HG02588 (cell line): ENCODE measurements at regions not wholly inside any gene's neighbourhood (a gene's known extent, or its start where the extent isn't known, plus 50 kb on each side); places are given as distances from the start of the nearest gene placed in this dataset.

ENCODE experiments used
- ATAC-seq: cut with Tn5 transposase; IDR thresholded peaks from one replicate; pipeline ENCODE4 v1.9.1; 2021; ENCODE audit warnings: mild to moderate bottlenecking, moderate library complexity; ENCODE audit not compliant: unreplicated experiment

GRCh38 chr16:87057211-87057881, 259.8 kb downstream of the C16orf95 start:
- ATAC-seq: no peak

DNA sequence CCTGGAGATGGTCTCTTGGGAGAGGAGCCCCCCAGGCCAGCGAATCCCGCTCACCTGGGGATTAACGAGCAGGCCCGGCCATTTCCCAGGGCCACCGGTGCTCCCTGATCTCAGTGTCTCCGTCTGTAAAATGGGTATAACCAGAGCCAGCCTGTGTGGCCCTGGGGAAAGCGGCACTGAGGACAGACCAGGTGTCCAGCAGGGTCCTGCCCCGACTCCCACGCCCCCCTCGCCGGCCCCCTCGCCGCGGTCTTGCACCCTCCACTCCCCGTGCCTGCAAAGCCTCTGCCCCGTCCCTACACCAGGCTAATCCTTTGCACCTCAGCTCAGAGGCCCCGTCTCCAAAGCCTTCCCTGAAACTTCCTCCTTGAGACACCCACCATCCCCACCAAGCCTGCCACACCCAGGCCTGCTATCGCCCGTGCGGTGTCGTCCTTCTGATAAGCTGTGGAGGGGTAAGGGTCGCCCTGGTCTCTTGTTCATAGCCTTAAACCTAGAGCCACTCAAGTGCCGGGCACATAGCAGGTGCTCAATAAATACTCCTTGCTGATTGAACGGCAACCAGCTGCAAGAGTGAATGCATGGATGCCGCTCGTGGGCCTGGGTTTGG, 259.1 kb downstream of the C16orf95 start:
- ATAC-seq: no peak

- ATAC-seq: no peak
These were observed 258.4 kb downstream of the C16orf95 start for GRCh38 chr16:87058728-87059250.

DNA sequence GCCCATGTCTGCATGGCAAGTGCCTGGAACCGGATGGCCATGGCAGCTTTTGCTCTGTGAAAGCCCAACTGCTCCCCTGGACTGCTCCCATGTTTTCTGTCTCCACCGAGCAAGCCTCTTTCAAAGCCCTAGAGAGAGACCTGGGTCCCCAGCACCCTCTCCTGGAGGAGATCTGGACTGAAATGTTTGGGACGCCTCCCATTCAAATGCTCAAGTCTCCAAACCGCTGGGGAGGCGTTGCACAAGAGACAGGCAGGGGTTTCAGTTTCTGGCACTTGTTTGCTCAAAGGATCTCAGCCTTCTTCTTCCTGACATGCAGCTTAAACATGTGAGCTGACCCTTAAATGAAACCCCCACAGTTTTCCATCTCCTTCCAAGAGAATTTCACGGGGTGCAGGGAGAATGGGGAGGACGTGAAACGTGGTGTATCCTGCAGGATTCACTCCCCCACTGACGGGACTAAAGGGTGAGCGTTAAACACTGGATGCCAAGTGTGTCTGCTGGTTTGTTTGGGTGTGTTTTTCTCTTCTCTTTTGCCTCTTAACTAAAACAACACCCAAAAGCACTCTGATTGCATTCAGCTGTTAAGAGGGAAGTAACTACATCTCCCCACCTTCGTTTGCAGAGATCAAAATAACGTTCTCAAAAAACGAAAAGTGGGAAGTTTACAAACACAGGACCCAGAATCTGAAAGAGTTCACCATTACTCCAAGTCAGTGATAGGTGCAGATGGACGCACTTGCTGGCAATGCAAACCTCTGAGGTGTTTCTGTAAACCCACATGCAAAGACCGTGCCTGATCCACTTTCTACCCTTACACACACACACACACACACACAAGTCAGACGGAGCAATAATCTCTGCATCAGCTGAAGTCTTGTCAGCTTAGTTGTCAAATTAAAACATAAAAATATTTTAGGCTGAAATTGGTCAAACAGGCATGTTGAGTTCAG, 256.9 kb downstream of the C16orf95 start:
- ATAC-seq: no peak

DNA sequence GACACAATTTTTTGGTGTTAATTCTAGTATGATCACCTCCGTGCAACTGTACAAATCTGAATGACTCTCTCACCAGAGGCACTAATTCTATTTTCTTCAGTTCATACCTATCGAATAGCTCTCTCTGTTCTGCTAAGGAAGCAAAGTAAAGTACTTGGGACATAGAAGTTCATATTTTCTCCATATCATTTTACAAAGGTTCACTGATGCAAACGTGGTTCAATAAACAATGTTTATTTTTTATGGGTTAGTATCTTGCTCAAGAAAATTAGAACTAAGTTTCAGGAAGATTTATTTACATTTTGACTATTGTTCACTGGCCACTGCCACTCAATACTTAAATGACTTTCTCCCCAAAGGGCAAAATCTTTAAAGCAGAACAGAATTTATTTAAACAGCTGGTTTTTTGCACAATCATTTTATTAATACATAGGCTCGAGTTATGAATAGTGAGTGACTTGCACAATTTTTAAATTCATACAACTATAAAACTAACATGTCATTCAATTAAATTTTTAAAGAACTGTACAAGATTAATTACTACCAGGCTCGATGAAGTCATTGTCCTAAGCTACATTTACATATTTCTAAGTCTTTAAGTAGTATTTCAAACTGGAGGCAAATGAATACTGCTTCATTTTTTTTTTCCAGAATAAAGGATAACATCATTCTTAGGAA, 255.8 kb downstream of the C16orf95 start:
- no peak for ATAC-seq

GRCh38 chr16:87062569-87063442, 254.4 kb downstream of the C16orf95 start:
- ATAC-seq: no peak

DNA sequence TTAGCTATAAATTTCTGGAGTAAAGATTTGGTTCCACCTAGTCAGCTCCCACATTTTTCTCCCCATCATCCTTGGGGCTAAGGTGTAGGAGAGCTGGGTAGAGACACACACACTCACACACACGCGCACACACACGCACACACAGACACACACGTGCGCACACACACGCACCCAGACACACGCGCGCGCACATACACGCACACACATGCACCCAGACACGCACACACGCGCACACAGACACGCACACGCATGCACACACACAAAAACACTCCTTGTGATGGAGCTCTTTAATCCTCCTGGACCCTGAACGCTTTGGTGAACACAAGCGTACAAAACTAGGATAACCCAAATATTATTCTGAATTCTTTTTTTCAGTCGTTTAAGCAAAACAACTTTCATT, 253.6 kb downstream of the C16orf95 start:
- no peak for ATAC-seq

- ATAC-seq: no peak
These were observed 252.3 kb downstream of the C16orf95 start for GRCh38 chr16:87064731-87065445.

GRCh38 chr16:87065446-87066132, 251.6 kb downstream of the C16orf95 start:
- ATAC-seq: no peak

GRCh38 chr16:87066133-87067002, 250.8 kb downstream of the C16orf95 start:
- ATAC-seq: no peak

- no peak for ATAC-seq
These were observed 250.1 kb downstream of the C16orf95 start for GRCh38 chr16:87067003-87067556.

- no peak for ATAC-seq
These were observed 249.1 kb downstream of the C16orf95 start for GRCh38 chr16:87067836-87068761.

DNA sequence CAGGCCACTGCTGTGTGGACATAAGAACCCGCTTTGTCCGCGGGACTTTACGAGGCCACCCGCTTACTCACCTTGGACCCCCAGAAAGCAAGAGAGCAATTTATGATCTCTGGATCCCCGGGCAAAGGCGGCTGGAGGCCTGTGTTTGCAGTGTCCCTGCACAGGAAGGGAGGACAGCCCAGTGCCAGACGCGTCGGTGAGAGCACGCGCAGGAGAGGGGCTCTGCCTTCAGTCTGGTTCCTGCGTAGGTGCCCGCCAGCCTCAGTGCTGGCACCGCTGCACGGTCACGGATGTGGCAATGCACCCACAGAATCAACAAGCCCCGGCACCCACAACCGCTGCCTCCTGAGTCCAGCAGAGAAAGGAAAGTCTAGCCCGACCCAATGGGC, 248.4 kb downstream of the C16orf95 start:
- no peak for ATAC-seq

- no peak for ATAC-seq
These were observed 246.5 kb downstream of the C16orf95 start for GRCh38 chr16:87070657-87071056.

DNA sequence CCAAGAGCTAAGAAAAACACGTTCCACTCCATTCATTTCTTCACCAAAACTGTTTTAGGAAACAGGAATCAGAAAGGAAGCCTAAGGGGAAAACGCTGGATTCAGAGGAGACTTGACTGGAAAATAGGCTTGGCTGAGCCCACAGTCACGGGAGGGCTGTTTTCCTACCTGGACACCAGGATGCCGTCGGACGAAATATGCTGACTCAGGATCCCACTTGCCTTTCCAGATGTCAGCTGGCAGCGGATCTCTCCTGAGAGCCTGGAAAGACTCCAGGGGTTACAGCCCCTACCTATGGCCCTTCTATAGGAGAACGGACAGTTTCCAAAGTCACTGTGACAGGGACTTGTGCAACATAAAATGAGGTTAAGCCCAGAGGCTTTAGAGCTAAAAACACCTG, 245.1 kb downstream of the C16orf95 start:
- no peak for ATAC-seq

DNA sequence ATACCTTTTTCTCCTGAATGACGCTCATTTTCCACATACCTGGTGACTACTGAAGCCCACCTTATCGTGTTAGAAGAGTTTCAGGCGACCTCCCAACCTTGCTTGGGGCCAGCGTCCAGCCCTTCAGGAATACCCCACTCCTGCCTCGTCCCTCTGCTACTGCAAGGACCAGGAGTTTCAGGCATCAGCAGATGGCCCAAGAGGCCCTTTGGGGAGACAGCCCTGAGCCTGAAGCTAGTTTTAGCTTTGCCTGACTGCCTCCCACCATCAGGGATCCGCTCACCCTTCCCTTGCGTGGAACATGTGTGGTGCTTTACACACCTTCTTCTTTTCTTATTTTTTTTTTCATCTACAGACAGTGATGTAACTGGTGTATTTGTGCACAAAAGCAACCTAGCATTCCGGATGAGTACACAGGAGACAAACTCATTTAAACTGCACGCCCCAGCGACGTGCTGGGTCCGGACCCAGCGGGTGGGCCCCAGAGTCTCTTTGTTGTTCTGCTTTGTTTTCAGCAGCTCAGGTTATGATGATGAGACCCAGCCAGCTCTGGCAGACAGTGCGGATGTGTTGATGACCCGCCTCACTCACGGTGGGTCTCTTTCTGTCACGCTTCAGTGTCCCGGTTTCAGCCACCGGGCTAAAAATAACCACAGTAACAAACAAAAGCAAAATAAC, 242.4 kb downstream of the C16orf95 start:
- no peak for ATAC-seq
